HL-60 (cell line): ENCODE measurements at regions not wholly inside any gene's neighbourhood (a gene's known extent, or its start where the extent isn't known, plus 50 kb on each side); places are given as distances from the start of the nearest gene placed in this dataset.

ENCODE experiments used
- TF ChIP-seq, protein P1 (sequence below): IDR thresholded peaks from one replicate; pipeline ENCODE4 v1.5.1; 2011; ENCODE audit warnings: low read length, control low read depth, inconsistent platforms; ENCODE audit not compliant: insufficient read depth
- TF ChIP-seq, protein P2 (sequence below): IDR thresholded peaks from 2 replicates; pipeline ENCODE4 v1.6.1; 2012; ENCODE audit warnings: low read depth; ENCODE audit not compliant: insufficient replicate concordance

DNA sequence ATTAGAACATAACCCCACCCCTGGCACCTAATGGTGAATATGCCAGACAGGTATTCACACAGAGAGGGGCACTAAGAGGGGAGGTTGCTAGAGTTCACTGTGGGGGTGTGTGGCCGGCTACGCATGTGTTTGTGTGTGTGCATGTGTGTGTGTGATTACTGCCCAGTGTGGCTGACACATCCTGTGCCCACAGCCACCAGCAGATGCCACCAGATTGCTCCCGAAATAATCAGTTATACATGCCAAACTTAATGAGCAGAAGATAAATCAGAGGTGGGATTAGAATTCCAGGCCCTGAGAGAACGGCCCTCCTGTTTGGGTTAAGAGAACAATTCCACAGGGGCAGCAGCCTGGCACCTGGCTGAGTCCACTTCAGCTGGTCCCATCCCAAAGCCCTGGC, 91.8 kb upstream of the TBCA start:
- TF ChIP-seq, protein P1, sequence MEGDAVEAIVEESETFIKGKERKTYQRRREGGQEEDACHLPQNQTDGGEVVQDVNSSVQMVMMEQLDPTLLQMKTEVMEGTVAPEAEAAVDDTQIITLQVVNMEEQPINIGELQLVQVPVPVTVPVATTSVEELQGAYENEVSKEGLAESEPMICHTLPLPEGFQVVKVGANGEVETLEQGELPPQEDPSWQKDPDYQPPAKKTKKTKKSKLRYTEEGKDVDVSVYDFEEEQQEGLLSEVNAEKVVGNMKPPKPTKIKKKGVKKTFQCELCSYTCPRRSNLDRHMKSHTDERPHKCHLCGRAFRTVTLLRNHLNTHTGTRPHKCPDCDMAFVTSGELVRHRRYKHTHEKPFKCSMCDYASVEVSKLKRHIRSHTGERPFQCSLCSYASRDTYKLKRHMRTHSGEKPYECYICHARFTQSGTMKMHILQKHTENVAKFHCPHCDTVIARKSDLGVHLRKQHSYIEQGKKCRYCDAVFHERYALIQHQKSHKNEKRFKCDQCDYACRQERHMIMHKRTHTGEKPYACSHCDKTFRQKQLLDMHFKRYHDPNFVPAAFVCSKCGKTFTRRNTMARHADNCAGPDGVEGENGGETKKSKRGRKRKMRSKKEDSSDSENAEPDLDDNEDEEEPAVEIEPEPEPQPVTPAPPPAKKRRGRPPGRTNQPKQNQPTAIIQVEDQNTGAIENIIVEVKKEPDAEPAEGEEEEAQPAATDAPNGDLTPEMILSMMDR: no peak
- TF ChIP-seq, protein P2, sequence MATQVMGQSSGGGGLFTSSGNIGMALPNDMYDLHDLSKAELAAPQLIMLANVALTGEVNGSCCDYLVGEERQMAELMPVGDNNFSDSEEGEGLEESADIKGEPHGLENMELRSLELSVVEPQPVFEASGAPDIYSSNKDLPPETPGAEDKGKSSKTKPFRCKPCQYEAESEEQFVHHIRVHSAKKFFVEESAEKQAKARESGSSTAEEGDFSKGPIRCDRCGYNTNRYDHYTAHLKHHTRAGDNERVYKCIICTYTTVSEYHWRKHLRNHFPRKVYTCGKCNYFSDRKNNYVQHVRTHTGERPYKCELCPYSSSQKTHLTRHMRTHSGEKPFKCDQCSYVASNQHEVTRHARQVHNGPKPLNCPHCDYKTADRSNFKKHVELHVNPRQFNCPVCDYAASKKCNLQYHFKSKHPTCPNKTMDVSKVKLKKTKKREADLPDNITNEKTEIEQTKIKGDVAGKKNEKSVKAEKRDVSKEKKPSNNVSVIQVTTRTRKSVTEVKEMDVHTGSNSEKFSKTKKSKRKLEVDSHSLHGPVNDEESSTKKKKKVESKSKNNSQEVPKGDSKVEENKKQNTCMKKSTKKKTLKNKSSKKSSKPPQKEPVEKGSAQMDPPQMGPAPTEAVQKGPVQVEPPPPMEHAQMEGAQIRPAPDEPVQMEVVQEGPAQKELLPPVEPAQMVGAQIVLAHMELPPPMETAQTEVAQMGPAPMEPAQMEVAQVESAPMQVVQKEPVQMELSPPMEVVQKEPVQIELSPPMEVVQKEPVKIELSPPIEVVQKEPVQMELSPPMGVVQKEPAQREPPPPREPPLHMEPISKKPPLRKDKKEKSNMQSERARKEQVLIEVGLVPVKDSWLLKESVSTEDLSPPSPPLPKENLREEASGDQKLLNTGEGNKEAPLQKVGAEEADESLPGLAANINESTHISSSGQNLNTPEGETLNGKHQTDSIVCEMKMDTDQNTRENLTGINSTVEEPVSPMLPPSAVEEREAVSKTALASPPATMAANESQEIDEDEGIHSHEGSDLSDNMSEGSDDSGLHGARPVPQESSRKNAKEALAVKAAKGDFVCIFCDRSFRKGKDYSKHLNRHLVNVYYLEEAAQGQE: no peak
